Astrocyte (in vitro differentiated cells and primary cell): ENCODE measurements at regions not wholly inside any gene's neighbourhood (a gene's known extent, or its start where the extent isn't known, plus 50 kb on each side); places are given as distances from the start of the nearest gene placed in this dataset.

Experiments
- DNase-seq: peaks from one replicate; pipeline ENCODE4 v3.0.0-alpha.2; 2010; ENCODE audit warnings: low read depth
- FAIRE-seq: peaks from 2 replicates; lab custom pipeline; 2011; peaks lifted over from hg19 to GRCh38; lab: Jason Lieb, UNC
- H2AFZ ChIP-seq: 2 replicates; pipeline ENCODE4 v1.6.0; 2012; ENCODE audit warnings: low read depth, low read length, inconsistent platforms
- H3K27ac ChIP-seq: 2 replicates; pipeline ENCODE4 v1.5.1; 2011; ENCODE audit warnings: low read depth, low read length, inconsistent platforms
- H3K27me3 ChIP-seq: 2 replicates; pipeline ENCODE4 v1.6.0; 2011; ENCODE audit warnings: low read length, inconsistent platforms; ENCODE audit not compliant: insufficient read depth
- H3K36me3 ChIP-seq: 2 replicates; pipeline ENCODE4 v1.5.1; 2011; ENCODE audit warnings: low read length, inconsistent platforms; ENCODE audit not compliant: insufficient read depth
- H3K4me1 ChIP-seq: 2 replicates; pipeline ENCODE4 v1.5.1; 2011; ENCODE audit warnings: low read length, inconsistent platforms; ENCODE audit not compliant: insufficient read depth
- H3K4me2 ChIP-seq: 2 replicates; pipeline ENCODE4 v1.6.0; 2012; ENCODE audit warnings: low read length, inconsistent platforms
- H3K4me3 ChIP-seq: 2 replicates; pipeline ENCODE4 v1.5.1; 2011; ENCODE audit warnings: low read depth, mild to moderate bottlenecking, low read length, inconsistent platforms; ENCODE audit not compliant: insufficient read depth
- H3K79me2 ChIP-seq: 2 replicates; pipeline ENCODE4 v1.6.0; 2012; ENCODE audit warnings: mild to moderate bottlenecking, low read length, inconsistent platforms; ENCODE audit not compliant: insufficient read depth
- H3K9ac ChIP-seq: 2 replicates; pipeline ENCODE4 v1.6.0; 2012; ENCODE audit warnings: mild to moderate bottlenecking, low read length, inconsistent platforms
- H3K9me3 ChIP-seq: 2 replicates; pipeline ENCODE4 v1.5.1; 2012; ENCODE audit warnings: low read depth, mild to moderate bottlenecking, low read length, inconsistent platforms; ENCODE audit not compliant: insufficient read depth
- H4K20me1 ChIP-seq: 2 replicates; pipeline ENCODE4 v1.6.0; 2012; ENCODE audit warnings: low read length, inconsistent platforms; ENCODE audit not compliant: insufficient read depth
- H3K27ac Mint-ChIP-seq: one replicate; pipeline ENCODE4 v1.8.0; 2021; ENCODE audit warnings: mild to moderate bottlenecking, mixed read lengths; ENCODE audit not compliant: unreplicated experiment
- H3K27me3 Mint-ChIP-seq: one replicate; pipeline ENCODE4 v1.8.0; 2021; ENCODE audit warnings: low read depth, mixed read lengths; ENCODE audit not compliant: unreplicated experiment
- H3K36me3 Mint-ChIP-seq: one replicate; pipeline ENCODE4 v1.8.0; 2021; ENCODE audit warnings: low read depth, mixed read lengths; ENCODE audit not compliant: unreplicated experiment
- H3K4me1 Mint-ChIP-seq: one replicate; pipeline ENCODE4 v1.8.0; 2021; ENCODE audit warnings: low read depth, mixed read lengths; ENCODE audit not compliant: unreplicated experiment
- H3K4me3 Mint-ChIP-seq: one replicate; pipeline ENCODE4 v1.8.0; 2021; ENCODE audit warnings: mild to moderate bottlenecking, moderate library complexity, mixed read lengths; ENCODE audit not compliant: unreplicated experiment
- H3K9me3 Mint-ChIP-seq: one replicate; pipeline ENCODE4 v1.8.0; 2021; ENCODE audit warnings: mild to moderate bottlenecking, mixed read lengths; ENCODE audit not compliant: unreplicated experiment
- CTCF ChIP-seq: IDR thresholded peaks from 2 replicates; pipeline ENCODE4 v1.5.1; 2011; ENCODE audit warnings: low read depth, mild to moderate bottlenecking, inconsistent platforms, low read length, moderate library complexity; ENCODE audit not compliant: insufficient read depth
- EZH2 ChIP-seq: IDR thresholded peaks from 2 replicates; pipeline ENCODE4 v1.6.1; 2012; ENCODE audit warnings: mild to moderate bottlenecking, low read length, inconsistent platforms; ENCODE audit not compliant: insufficient read depth

- Histone ChIP-seq H3K27me3 (no peaks in the 10 kb centered on the region), H3K36me3 (no peaks in the 10 kb centered on the region), H2AFZ (no peak overlapping the region), H3K9me3 (no peaks in the 10 kb centered on the region), H3K4me2 (no peak overlapping the region), H3K27ac (no peak overlapping the region), H3K9ac (no peak overlapping the region), H3K4me3 (no peak overlapping the region), H4K20me1 (no peaks in the 10 kb centered on the region), H3K79me2 (no peaks in the 10 kb centered on the region), H3K4me1 (no peaks in the 10 kb centered on the region)
- DNase-seq (no peak), FAIRE-seq (no peak)
- H3K4me3 Mint-ChIP-seq = no peak overlapping the region
- H3K9me3 Mint-ChIP-seq = no peaks in the 10 kb centered on the region
- no peaks in the 10 kb centered on the region for H3K36me3 Mint-ChIP-seq
- no peaks in the 10 kb centered on the region for H3K4me1 Mint-ChIP-seq
- no peak for TF ChIP-seq CTCF
- TF ChIP-seq EZH2 = no peak
- H3K27ac Mint-ChIP-seq = no peak overlapping the region
- H3K27me3 Mint-ChIP-seq = peaks cover 5% of the 10 kb centered on the region
These were observed 128.4 kb downstream of the ANXA1 start for GRCh38 chr9:73280113-73280512.

- no peak overlapping the region for H3K4me3 ChIP-seq
- Mint-ChIP-seq H3K4me1 (no peaks in the 10 kb centered on the region), H3K27ac (no peak overlapping the region), H3K27me3 (peaks cover 5% of the 10 kb centered on the region), H3K4me3 (no peak overlapping the region), H3K36me3 (no peaks in the 10 kb centered on the region), H3K9me3 (no peaks in the 10 kb centered on the region)
- no peak overlapping the region for H3K9ac ChIP-seq
- no peak overlapping the region for H2AFZ ChIP-seq
- no peak overlapping the region for H3K4me2 ChIP-seq
- DNase-seq = no peak
- H3K27me3 ChIP-seq = no peaks in the 10 kb centered on the region
- no peaks in the 10 kb centered on the region for H3K36me3 ChIP-seq
- H3K79me2 ChIP-seq = no peaks in the 10 kb centered on the region
- no peaks in the 10 kb centered on the region for H3K9me3 ChIP-seq
- TF ChIP-seq CTCF (no peak), EZH2 (no peak)
- H3K27ac ChIP-seq = no peak overlapping the region
- H4K20me1 ChIP-seq = no peaks in the 10 kb centered on the region
- no peaks in the 10 kb centered on the region for H3K4me1 ChIP-seq
- no peak for FAIRE-seq
These were observed 132.7 kb downstream of the ANXA1 start for GRCh38 chr9:73284377-73284776.

- H3K27ac Mint-ChIP-seq = no peak overlapping the region
- no peaks in the 10 kb centered on the region for H3K27me3 Mint-ChIP-seq
These were observed 142.7 kb downstream of the ANXA1 start for GRCh38 chr9:73294336-73294735.

More at GRCh38 chr9:73294336-73294735, 142.7 kb downstream of the ANXA1 start:
- H3K4me1 Mint-ChIP-seq = no peaks in the 10 kb centered on the region
- no peak for FAIRE-seq
- H4K20me1 ChIP-seq = no peaks in the 10 kb centered on the region
- H3K4me2 ChIP-seq = no peak overlapping the region
- peaks cover 11% of the 10 kb centered on the region for H3K9me3 Mint-ChIP-seq
- no peaks in the 10 kb centered on the region for H3K9me3 ChIP-seq
- no peak overlapping the region for H2AFZ ChIP-seq
- H3K27ac ChIP-seq = no peak overlapping the region
- H3K36me3 ChIP-seq = no peaks in the 10 kb centered on the region
- H3K9ac ChIP-seq = no peak overlapping the region
- no peak overlapping the region for H3K4me3 ChIP-seq
- no peaks in the 10 kb centered on the region for H3K27me3 ChIP-seq
- H3K4me1 ChIP-seq = no peaks in the 10 kb centered on the region
- no peak for TF ChIP-seq CTCF
- no peak for TF ChIP-seq EZH2
- no peak for DNase-seq
- H3K79me2 ChIP-seq = no peaks in the 10 kb centered on the region
- H3K36me3 Mint-ChIP-seq = no peaks in the 10 kb centered on the region
- no peak overlapping the region for H3K4me3 Mint-ChIP-seq
